ENCODE measurements at regions not wholly inside any gene's neighbourhood (a gene's known extent, or its start where the extent isn't known, plus 50 kb on each side); places are given as distances from the start of the nearest gene placed in this dataset.

DNA sequence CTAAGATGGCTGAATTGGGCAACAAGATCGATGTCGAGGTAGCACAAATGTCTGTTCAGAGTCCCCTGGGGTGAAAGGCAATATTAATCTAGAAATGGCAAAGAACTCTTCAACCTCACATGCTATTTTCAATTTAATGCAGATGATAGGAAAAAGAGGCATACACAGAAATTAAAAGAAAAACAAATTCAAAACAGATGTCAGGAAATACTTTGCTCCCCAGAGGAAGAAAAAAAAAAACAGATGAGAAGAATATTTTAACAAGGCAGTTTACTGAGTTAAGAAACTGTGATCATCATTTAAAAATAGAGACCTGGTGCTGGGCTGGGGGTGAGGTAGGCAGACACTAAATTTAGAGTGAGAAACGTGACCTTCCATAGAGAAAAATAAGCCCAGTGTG lies 421.9 kb upstream of the ARGLU1 start:
- no peak overlapping the region for H4K8ac ChIP-seq (replicated peaks; ENCODE audit: insufficient read length, low read depth, low read length)
- H3K79me1 ChIP-seq (ENCODE audit: insufficient read depth, low read depth, low read length, poor library complexity, severe bottlenecking) = no peaks in the 10 kb centered on the region
- Mint-ChIP-seq H3K27ac (no peak overlapping the region), H3K4me1 (peaks cover 11 to 18% of the 10 kb centered on the region in 2 experiments), H3K4me3 (no peak overlapping the region), H3K9me3 (no peaks in the 10 kb centered on the region), H3K36me3 (ENCODE audit: insufficient read depth in 1 of 3, low read depth in 3 of 3) (no peaks in the 10 kb centered on the region), H3K27me3 (ENCODE audit: low read depth) (no peaks in the 10 kb centered on the region)
- H3K4me2 ChIP-seq (ENCODE audit: insufficient read depth, insufficient read length, low read length) = no peak overlapping the region
- H3K27me3 ChIP-seq (ENCODE audit: insufficient read depth, low read length) = no peaks in the 10 kb centered on the region
- no peak overlapping the region for H3K18ac ChIP-seq (ENCODE audit: insufficient read length, low read depth, low read length)
- H4K5ac ChIP-seq (ENCODE audit: insufficient read length, low read depth, low read length) = no peak overlapping the region
- H2BK12ac ChIP-seq (ENCODE audit: insufficient read length, low read depth, low read length) = no peak overlapping the region
- H3K4ac ChIP-seq (ENCODE audit: low read depth, low read length) = no peak overlapping the region
- no CpG with 5 or more reads among the region's 3 CpGs for WGBS (ENCODE audit: extremely low coverage, insufficient read length, low lambda C conversion rate)
- TF ChIP-seq, protein P1, sequence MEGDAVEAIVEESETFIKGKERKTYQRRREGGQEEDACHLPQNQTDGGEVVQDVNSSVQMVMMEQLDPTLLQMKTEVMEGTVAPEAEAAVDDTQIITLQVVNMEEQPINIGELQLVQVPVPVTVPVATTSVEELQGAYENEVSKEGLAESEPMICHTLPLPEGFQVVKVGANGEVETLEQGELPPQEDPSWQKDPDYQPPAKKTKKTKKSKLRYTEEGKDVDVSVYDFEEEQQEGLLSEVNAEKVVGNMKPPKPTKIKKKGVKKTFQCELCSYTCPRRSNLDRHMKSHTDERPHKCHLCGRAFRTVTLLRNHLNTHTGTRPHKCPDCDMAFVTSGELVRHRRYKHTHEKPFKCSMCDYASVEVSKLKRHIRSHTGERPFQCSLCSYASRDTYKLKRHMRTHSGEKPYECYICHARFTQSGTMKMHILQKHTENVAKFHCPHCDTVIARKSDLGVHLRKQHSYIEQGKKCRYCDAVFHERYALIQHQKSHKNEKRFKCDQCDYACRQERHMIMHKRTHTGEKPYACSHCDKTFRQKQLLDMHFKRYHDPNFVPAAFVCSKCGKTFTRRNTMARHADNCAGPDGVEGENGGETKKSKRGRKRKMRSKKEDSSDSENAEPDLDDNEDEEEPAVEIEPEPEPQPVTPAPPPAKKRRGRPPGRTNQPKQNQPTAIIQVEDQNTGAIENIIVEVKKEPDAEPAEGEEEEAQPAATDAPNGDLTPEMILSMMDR (conservative IDR thresholded peaks at IDR 0.05) = no peak
- H4K20me1 ChIP-seq (ENCODE audit: control insufficient read depth, insufficient read depth, insufficient read length) = no peaks in the 10 kb centered on the region
- no peak for DNase-seq
- no peak overlapping the region for H3K23ac ChIP-seq (ENCODE audit: insufficient read length, low read depth, low read length)
- no peak overlapping the region for H2AFZ ChIP-seq (ENCODE audit: low read length)
- no peak overlapping the region for H3K56ac ChIP-seq (ENCODE audit: insufficient read length, low read depth, low read length)
- H3K9ac ChIP-seq (ENCODE audit: extremely low read depth, insufficient read length, low read length) = no peak overlapping the region
- H3K14ac ChIP-seq (ENCODE audit: insufficient read depth, low read length) = no peak overlapping the region
- no peak overlapping the region for H4K91ac ChIP-seq (ENCODE audit: insufficient read length, low read depth, low read length)
- H2BK15ac ChIP-seq (ENCODE audit: low read depth, low read length) = no peak overlapping the region
- peaks cover 3% of the 10 kb centered on the region; the same call in 1 of the 2 replicates for H3K4me1 ChIP-seq (ENCODE audit: insufficient read depth, low read length)
- H2AK5ac ChIP-seq (ENCODE audit: insufficient read length, low read length) = no peak overlapping the region
- no peak overlapping the region for H2BK120ac ChIP-seq (ENCODE audit: low read depth, low read length, poor library complexity, severe bottlenecking)
- H3K79me2 ChIP-seq (ENCODE audit: insufficient read depth, low read length) = no peaks in the 10 kb centered on the region
- no peak overlapping the region for H2BK20ac ChIP-seq (ENCODE audit: low read depth, low read length, poor library complexity, severe bottlenecking)
- H3K23me2 ChIP-seq (ENCODE audit: insufficient read length, low read depth, low read length, poor library complexity, severe bottlenecking) = no peaks in the 10 kb centered on the region
- H3K9me3 ChIP-seq (ENCODE audit: control insufficient read depth, low read depth, low read length) = no peaks in the 10 kb centered on the region
- H2BK5ac ChIP-seq (ENCODE audit: insufficient read length, low read length) = no peak overlapping the region
- H3T11ph ChIP-seq (ENCODE audit: low read length) = no peak overlapping the region
- H3K27ac ChIP-seq (ENCODE audit: insufficient read length, low read depth, low read length) = no peak overlapping the region

All from H9 (cell line).